IMR-90 (cell line): ENCODE measurements at regions not wholly inside any gene's neighbourhood (a gene's known extent, or its start where the extent isn't known, plus 50 kb on each side); places are given as distances from the start of the nearest gene placed in this dataset.

Source experiments
- CEBPB ChIP-seq: IDR thresholded peaks from 2 replicates; pipeline ENCODE4 v1.6.1; 2012; ENCODE audit warnings: low read depth, low read length, improper control_type of control experiment
- CHD1 ChIP-seq: IDR thresholded peaks from 2 replicates; pipeline ENCODE4 v1.6.1; 2012; ENCODE audit warnings: low read depth, low read length, improper control_type of control experiment
- MXI1 ChIP-seq: IDR thresholded peaks from 2 replicates; pipeline ENCODE4 v1.6.1; 2012; ENCODE audit warnings: low read depth, mild to moderate bottlenecking, low read length, moderate library complexity, borderline replicate concordance
- POLR2A ChIP-seq: IDR thresholded peaks from 2 replicates; pipeline ENCODE4 v1.6.1; 2012; ENCODE audit warnings: mild to moderate bottlenecking, low read depth, low read length
- RAD21 ChIP-seq: IDR thresholded peaks from 2 replicates; pipeline ENCODE4 v1.6.1; 2012; ENCODE audit warnings: low read length, improper control_type of control experiment
- RCOR1 ChIP-seq: IDR thresholded peaks from 2 replicates; pipeline ENCODE4 v1.6.1; 2012; ENCODE audit warnings: mild to moderate bottlenecking, low read length, improper control_type of control experiment; ENCODE audit not compliant: insufficient replicate concordance
- RFX5 ChIP-seq: IDR thresholded peaks from 2 replicates; pipeline ENCODE4 v1.8.0; 2012; ENCODE audit warnings: low read depth, mild to moderate bottlenecking, low read length, moderate library complexity
- SMC3 ChIP-seq: fragments of 150-350 bp; IDR thresholded peaks from 2 replicates; pipeline ENCODE4 v1.6.1; 2016; ENCODE audit warnings: low read depth, mild to moderate bottlenecking, antibody characterized with exemption, low read length, moderate library complexity
- TF ChIP-seq, protein P1 (sequence below): conservative IDR thresholded peaks from 2 replicates; pipeline ENCODE4 v1.5.1; 2012; ENCODE audit warnings: mild to moderate bottlenecking, low read depth, low read length, improper control_type of control experiment
- TF ChIP-seq, protein P2 (sequence below): fragments of 150-350 bp; IDR thresholded peaks from 2 replicates; pipeline ENCODE4 v1.6.1; 2017; ENCODE audit warnings: mild to moderate bottlenecking, antibody characterized with exemption, low read length, low read depth
- TF ChIP-seq, protein P3 (sequence below): fragments of 150-350 bp; IDR thresholded peaks from 2 replicates; pipeline ENCODE4 v1.6.1; 2016; ENCODE audit warnings: low read depth, mild to moderate bottlenecking, low read length, moderate library complexity, borderline replicate concordance

DNA sequence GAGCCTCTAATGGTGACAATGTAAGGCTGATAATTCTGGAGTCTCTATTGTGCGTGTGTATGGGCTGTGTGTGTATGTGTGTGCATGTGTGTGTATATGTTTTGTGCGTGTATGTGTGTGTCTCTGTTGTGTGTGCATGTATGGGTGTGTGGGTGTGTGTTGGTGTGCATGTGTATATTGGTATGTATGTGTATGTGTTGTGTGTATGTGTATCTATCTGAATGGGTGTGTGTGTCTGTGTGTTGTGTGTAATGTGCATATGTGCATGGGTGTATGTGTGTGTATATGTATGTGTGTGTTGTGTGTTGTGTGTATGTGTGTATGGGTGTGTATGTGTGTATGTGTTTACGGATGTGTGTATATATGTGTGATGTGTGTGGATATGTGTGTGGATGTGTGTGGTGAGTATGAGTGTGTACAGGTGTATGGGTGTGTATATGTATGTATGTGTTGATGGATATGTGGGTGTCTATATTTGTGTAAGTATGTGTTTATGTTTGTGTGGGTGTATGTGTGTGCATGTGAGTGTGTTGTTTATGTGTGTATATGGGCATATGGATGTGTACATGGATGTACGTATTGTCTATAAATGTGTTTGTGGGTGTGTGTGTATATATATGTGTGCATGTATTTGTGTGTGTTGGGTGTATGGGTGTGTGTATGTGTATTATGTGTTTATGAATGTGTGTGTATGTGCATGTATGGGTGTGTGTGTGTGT, 366.7 kb downstream of the UQCRFS1 start:
- TF ChIP-seq POLR2A (no peak), RCOR1 (no peak), RAD21 (no peak), CEBPB (no peak), MXI1 (no peak), CHD1 (no peak), RFX5 (no peak), SMC3 (no peak)
- TF ChIP-seq, protein P1, sequence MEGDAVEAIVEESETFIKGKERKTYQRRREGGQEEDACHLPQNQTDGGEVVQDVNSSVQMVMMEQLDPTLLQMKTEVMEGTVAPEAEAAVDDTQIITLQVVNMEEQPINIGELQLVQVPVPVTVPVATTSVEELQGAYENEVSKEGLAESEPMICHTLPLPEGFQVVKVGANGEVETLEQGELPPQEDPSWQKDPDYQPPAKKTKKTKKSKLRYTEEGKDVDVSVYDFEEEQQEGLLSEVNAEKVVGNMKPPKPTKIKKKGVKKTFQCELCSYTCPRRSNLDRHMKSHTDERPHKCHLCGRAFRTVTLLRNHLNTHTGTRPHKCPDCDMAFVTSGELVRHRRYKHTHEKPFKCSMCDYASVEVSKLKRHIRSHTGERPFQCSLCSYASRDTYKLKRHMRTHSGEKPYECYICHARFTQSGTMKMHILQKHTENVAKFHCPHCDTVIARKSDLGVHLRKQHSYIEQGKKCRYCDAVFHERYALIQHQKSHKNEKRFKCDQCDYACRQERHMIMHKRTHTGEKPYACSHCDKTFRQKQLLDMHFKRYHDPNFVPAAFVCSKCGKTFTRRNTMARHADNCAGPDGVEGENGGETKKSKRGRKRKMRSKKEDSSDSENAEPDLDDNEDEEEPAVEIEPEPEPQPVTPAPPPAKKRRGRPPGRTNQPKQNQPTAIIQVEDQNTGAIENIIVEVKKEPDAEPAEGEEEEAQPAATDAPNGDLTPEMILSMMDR = no peak
- TF ChIP-seq, protein P2, sequence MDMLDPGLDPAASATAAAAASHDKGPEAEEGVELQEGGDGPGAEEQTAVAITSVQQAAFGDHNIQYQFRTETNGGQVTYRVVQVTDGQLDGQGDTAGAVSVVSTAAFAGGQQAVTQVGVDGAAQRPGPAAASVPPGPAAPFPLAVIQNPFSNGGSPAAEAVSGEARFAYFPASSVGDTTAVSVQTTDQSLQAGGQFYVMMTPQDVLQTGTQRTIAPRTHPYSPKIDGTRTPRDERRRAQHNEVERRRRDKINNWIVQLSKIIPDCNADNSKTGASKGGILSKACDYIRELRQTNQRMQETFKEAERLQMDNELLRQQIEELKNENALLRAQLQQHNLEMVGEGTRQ = no peak
- TF ChIP-seq, protein P3, sequence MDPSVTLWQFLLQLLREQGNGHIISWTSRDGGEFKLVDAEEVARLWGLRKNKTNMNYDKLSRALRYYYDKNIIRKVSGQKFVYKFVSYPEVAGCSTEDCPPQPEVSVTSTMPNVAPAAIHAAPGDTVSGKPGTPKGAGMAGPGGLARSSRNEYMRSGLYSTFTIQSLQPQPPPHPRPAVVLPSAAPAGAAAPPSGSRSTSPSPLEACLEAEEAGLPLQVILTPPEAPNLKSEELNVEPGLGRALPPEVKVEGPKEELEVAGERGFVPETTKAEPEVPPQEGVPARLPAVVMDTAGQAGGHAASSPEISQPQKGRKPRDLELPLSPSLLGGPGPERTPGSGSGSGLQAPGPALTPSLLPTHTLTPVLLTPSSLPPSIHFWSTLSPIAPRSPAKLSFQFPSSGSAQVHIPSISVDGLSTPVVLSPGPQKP = no peak
